Stimulated activated naive CD8-positive, alpha-beta T cell treated with anti-CD3 and anti-CD28 coated beads, Interleukin-15, amount 100 ng/mL, for 72 hours (primary cell): ENCODE measurements at regions not wholly inside any gene's neighbourhood (a gene's known extent, or its start where the extent isn't known, plus 50 kb on each side); places are given as distances from the start of the nearest gene placed in this dataset.

ENCODE experiments used
- ATAC-seq: fragments of 150-1000 bp; cut with Tn5 transposase; 2 replicates; pipeline ENCODE4 v1.10.0; 2021; ENCODE audit warnings: mild to moderate bottlenecking, moderate library complexity
- DNase-seq, 2 donors: peaks; one replicate each; pipeline ENCODE4 v3.0.0; 2021 to 2022
- H3K27ac Mint-ChIP-seq, 2 donors: one replicate each; pipeline ENCODE4 v1.8.0; 2022; ENCODE audit warnings: mild to moderate bottlenecking in 2 of 2, mixed read lengths in 2 of 2, moderate library complexity in 2 of 2
- H3K27me3 Mint-ChIP-seq: one replicate; pipeline ENCODE4 v1.8.0; 2022; ENCODE audit warnings: mixed read lengths
- H3K4me1 Mint-ChIP-seq: one replicate; pipeline ENCODE4 v1.8.0; 2022; ENCODE audit warnings: mild to moderate bottlenecking, mixed read lengths
- H3K4me3 Mint-ChIP-seq, 2 donors: one replicate each; pipeline ENCODE4 v1.8.0; 2022; ENCODE audit warnings: mild to moderate bottlenecking in 2 of 2, mixed read lengths in 2 of 2, moderate library complexity in 1 of 2
- H3K9me3 Mint-ChIP-seq, 2 donors: one replicate each; pipeline ENCODE4 v1.8.0; 2022; ENCODE audit warnings: mixed read lengths in 2 of 2

GRCh38 chr13:110799246-110800236 lies 86.0 kb downstream of the ING1 start:
- ATAC-seq (peak; percentile 37), DNase-seq (no peak)
- Mint-ChIP-seq H3K27me3 (peaks cover 54% of the 10 kb centered on the region), H3K27ac (peak overlapping the region in 1 of 2 donors; percentile 69), H3K9me3 (no peaks in the 10 kb centered on the region), H3K4me3 (peak overlapping the region; percentile 65 to 69), H3K4me1 (peaks cover 12% of the 10 kb centered on the region)

GRCh38 chr13:110801044-110801443 lies 87.5 kb downstream of the ING1 start:
- ATAC-seq (peak; percentile 60), DNase-seq (no peak)
- Mint-ChIP-seq H3K9me3 (no peaks in the 10 kb centered on the region), H3K4me1 (peaks cover 12% of the 10 kb centered on the region), H3K27me3 (peaks cover 63% of the 10 kb centered on the region), H3K27ac (no peak overlapping the region), H3K4me3 (no peak overlapping the region)

DNA sequence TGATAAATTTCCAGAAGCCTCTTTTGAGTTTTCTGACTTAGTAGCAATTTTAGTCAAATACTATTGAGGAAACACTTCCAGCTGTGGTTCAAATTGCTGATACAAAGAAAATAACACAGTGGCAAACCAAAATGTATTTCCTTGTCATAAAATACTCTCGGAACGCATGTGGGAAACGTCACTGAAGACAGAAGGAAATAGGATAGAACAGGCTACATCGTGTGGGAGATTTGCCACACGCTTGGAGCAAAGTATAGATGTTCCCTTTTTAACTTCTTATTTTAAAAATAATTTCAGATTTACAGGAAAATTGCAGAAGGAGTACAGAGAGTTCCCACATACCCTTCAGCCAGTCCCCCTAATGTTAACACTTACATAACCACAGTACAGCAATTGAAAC lies 88.8 kb downstream of the ING1 start:
- DNase-seq: no peak
- H3K4me3 Mint-ChIP-seq: no peak overlapping the region
- ATAC-seq: no peak
- H3K9me3 Mint-ChIP-seq: no peaks in the 10 kb centered on the region
- H3K27me3 Mint-ChIP-seq: peaks cover 60% of the 10 kb centered on the region
- no peak overlapping the region for H3K27ac Mint-ChIP-seq
- peaks cover 12% of the 10 kb centered on the region for H3K4me1 Mint-ChIP-seq

DNA sequence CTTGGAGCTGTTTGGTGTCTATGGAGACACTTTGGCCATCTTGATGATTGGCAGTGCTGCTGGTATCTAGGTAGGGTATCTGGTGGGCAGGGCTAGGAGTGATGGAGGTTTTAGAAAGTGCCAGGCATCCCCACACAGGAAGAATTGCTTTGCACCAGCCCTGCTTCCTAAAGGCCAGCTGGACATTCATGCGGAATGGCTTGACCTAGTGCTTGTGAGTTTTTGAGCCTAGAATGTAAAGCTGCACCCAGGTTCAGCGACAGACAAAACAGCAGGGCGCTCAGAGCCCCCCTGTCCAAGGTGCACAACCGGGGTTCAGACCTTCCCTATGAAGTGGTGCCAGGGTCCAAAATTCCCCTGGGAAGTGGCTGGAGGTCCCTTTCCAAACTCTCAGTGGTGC lies 93.1 kb downstream of the ING1 start:
- no peaks in the 10 kb centered on the region for H3K9me3 Mint-ChIP-seq
- ATAC-seq (no peak), DNase-seq (no peak)
- H3K4me3 Mint-ChIP-seq: no peak overlapping the region
- no peak overlapping the region for H3K27ac Mint-ChIP-seq
- peaks cover 7% of the 10 kb centered on the region for H3K4me1 Mint-ChIP-seq
- H3K27me3 Mint-ChIP-seq: peaks cover 56% of the 10 kb centered on the region

DNA sequence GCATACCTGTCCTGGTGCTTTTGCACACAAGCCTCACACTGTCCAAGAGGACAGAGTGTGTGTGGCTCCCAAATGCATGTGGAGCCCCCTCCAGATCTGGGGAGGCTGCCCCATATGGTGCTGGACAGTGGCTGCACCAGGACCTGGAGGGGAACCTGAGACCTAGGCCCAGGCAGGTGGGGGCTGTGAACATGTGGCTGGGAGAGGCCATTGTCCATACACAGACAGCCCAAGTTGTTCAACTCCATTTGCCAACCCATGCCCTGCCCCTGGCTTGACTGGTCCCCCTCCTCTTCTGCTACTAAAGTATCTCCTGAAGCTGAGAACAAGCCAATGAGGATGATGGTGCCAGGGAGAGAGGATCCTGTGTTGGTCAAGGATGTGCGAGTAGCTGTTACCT lies 94.0 kb downstream of the ING1 start:
- Mint-ChIP-seq H3K9me3 (no peaks in the 10 kb centered on the region), H3K4me1 (peaks cover 16% of the 10 kb centered on the region), H3K4me3 (no peak overlapping the region), H3K27ac (no peak overlapping the region), H3K27me3 (peaks cover 61% of the 10 kb centered on the region)
- no peak for ATAC-seq
- no peak for DNase-seq

- DNase-seq (no peak), ATAC-seq (no peak)
- H3K4me3 Mint-ChIP-seq: no peak overlapping the region
- H3K4me1 Mint-ChIP-seq: peaks cover 19% of the 10 kb centered on the region
- peaks cover 66% of the 10 kb centered on the region for H3K27me3 Mint-ChIP-seq
- no peak overlapping the region for H3K27ac Mint-ChIP-seq
- no peaks in the 10 kb centered on the region for H3K9me3 Mint-ChIP-seq
These were observed 94.6 kb downstream of the ING1 start for GRCh38 chr13:110808138-110808537.

DNA sequence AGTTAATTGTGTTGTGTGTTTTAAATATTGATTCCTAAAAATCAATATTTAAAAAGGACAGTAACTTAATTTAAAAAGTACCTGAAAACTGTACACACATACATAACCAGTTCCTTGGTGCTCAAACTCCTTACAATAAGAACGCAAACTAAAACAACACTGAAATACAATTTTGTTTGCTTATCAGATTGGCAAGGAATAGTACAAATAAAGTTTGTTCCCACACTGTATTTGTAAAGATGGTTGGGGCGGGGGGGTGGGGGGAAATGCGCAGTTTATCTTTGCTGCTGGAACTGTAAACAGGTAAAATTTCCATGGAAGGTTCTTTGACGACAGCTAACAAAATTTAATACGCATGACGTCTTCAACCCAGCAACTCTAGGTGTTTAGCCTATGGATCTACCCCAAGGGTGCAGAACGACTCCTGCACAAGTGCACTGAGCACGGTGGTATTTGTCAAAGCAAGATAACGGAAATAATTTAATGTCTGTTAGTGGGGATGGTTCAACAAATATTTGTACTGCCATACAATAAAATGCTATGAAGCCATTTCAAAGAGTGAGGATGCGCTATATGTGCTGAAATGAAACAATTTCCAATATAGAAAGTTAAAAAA lies 96.5 kb downstream of the ING1 start:
- no peak overlapping the region for H3K4me3 Mint-ChIP-seq
- ATAC-seq (no peak), DNase-seq (no peak)
- H3K9me3 Mint-ChIP-seq: no peaks in the 10 kb centered on the region
- peaks cover 84% of the 10 kb centered on the region for H3K27me3 Mint-ChIP-seq
- H3K4me1 Mint-ChIP-seq: peaks cover 19% of the 10 kb centered on the region
- H3K27ac Mint-ChIP-seq: no peak overlapping the region

- no peaks in the 10 kb centered on the region for H3K9me3 Mint-ChIP-seq
- peaks cover 84% of the 10 kb centered on the region for H3K27me3 Mint-ChIP-seq
- no peak for DNase-seq
- H3K4me3 Mint-ChIP-seq: peak overlapping the region in 1 of 2 donors; percentile 83
- H3K4me1 Mint-ChIP-seq: peaks cover 25% of the 10 kb centered on the region
- no peak overlapping the region for H3K27ac Mint-ChIP-seq
- no peak for ATAC-seq
These were observed 97.7 kb downstream of the ING1 start for GRCh38 chr13:110811008-110811720.

DNA sequence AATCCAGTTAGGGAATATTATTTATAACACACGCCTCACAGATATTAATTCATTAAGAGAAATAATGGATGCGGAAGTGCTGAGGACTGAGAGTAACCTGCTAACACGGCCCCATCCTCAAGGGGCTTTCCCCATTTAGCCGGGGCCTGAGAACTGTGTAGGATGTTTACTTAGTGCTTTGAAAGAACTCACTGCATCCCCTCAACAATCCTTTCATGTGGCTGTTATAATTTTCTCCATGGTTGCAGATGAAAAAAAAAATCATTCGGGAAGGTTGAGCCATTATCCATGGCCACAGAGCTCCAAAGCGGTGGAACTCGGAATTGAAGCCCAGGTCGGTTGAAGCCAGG lies 98.2 kb downstream of the ING1 start:
- ATAC-seq (peak; percentile 55), DNase-seq (no peak)
- Mint-ChIP-seq H3K27me3 (peaks cover 84% of the 10 kb centered on the region), H3K4me1 (peaks cover 25% of the 10 kb centered on the region), H3K4me3 (peak overlapping the region; percentile 76 to 83), H3K9me3 (no peaks in the 10 kb centered on the region), H3K27ac (no peak overlapping the region)

DNA sequence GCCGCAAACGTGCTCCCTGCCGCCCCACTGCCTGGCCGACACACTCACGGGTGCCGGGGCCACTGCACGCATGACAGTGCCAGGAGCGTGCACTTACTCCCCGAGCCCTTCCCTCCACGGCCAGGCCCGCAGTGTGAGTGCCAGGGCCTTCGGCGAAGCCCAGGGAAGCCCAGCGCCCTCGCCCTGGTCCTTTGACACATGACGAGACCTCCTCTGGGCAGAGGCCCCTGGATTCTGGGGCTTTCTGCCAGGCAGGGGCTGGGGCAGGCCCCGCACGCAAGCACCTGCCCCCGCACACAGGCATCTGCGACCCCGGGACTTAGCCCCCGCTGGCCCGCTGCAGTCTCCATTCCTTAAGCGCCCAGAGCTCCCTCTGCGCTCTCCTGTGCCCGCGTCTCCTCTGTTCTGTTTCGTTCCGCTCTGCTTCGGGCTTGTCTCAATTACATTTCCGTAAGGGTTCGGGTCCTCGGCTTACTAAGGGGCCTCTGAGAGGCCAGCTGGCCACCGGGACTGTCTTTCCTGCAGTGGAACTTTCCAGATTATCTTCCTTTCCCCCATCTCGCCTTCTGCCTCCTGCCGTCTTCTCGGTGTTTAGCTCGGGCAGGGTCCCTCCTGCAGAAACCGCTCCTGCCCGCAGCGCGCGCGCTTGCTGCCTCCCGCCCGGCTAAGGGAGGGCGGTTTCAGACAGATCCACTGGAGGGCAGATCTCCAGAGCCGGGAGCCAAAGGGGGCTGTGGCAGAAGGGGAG lies 98.8 kb downstream of the ING1 start:
- H3K9me3 Mint-ChIP-seq: no peaks in the 10 kb centered on the region
- peak; percentile 43 for ATAC-seq
- DNase-seq: no peak
- no peak overlapping the region for H3K27ac Mint-ChIP-seq
- H3K27me3 Mint-ChIP-seq: peaks cover 83% of the 10 kb centered on the region
- peaks cover 25% of the 10 kb centered on the region for H3K4me1 Mint-ChIP-seq
- H3K4me3 Mint-ChIP-seq: peak overlapping the region; percentile 76 to 83

- Mint-ChIP-seq H3K4me1 (peaks cover 25% of the 10 kb centered on the region), H3K9me3 (no peaks in the 10 kb centered on the region), H3K4me3 (peak overlapping the region; percentile 25 to 83), H3K27me3 (peaks cover 82% of the 10 kb centered on the region), H3K27ac (no peak overlapping the region)
- ATAC-seq (peak; percentile 52), DNase-seq (no peak)
These were observed 99.6 kb downstream of the ING1 start for GRCh38 chr13:110812869-110813645.

- DNase-seq (no peak), ATAC-seq (no peak)
- Mint-ChIP-seq H3K27me3 (peaks cover 74% of the 10 kb centered on the region), H3K9me3 (no peaks in the 10 kb centered on the region), H3K27ac (no peak overlapping the region), H3K4me3 (peak overlapping the region; percentile 25 to 26), H3K4me1 (peaks cover 25% of the 10 kb centered on the region)
These were observed 100.4 kb downstream of the ING1 start for GRCh38 chr13:110813646-110814624.

DNA sequence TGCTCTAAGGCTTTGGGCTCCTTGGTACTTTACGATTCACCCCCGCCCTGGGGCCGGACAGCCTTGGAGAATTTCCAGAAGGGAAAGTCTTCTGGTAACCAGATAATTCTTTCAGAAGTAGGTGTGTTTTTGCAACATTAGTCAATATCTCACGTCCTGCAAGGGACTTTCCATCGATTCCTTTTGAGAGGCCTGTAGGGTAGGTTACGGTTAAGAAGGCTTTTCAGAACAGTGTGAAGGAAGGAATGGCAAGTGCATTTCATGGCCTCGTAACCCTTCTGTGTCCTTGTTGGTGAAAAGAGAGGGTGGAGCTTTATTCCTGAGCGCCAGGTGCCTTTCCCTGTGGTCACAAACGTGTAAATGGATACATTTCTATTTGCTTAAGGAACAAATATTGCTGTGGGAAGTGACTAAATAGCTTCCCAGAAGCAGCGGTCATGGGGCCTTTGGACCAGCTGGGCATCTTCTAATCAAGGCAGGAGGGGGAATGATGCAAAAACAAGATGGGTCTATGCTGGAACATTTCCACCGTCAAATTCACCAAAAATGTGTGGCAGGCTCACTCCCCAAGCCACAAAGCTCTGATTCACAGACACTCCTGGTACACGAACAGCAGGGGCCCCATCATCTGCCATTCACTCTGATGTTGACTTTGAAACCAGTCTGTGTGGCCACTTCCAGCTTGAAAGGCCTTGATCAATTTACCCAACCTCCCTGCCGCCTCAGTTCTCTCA lies 99.2 kb downstream of the ANKRD10 start:
- no peak overlapping the region for H3K4me3 Mint-ChIP-seq
- H3K9me3 Mint-ChIP-seq: no peaks in the 10 kb centered on the region
- peaks cover 32% of the 10 kb centered on the region for H3K4me1 Mint-ChIP-seq
- ATAC-seq (no peak), DNase-seq (no peak)
- H3K27ac Mint-ChIP-seq: peak overlapping the region in 1 of 2 donors; percentile 53
- peaks cover 61% of the 10 kb centered on the region for H3K27me3 Mint-ChIP-seq
